H9 (cell line): ENCODE measurements at regions not wholly inside any gene's neighbourhood (a gene's known extent, or its start where the extent isn't known, plus 50 kb on each side); places are given as distances from the start of the nearest gene placed in this dataset.

ENCODE experiments used
- DNase-seq: peaks from one replicate; pipeline ENCODE4 v3.0.0-alpha.2; 2017
- H2AFZ ChIP-seq: one replicate; pipeline ENCODE4 v1.6.1; 2013; ENCODE audit warnings: mild to moderate bottlenecking, low read length, control low read depth, moderate library complexity
- H2AK5ac ChIP-seq: 2 replicates; pipeline ENCODE4 v1.6.1; 2013; ENCODE audit warnings: low read length, control low read depth, mixed read lengths; ENCODE audit not compliant: insufficient read length
- H2BK120ac ChIP-seq: one replicate; pipeline ENCODE4 v1.6.1; 2013; ENCODE audit warnings: low read depth, mild to moderate bottlenecking, low read length, control low read depth, inconsistent platforms; ENCODE audit not compliant: poor library complexity, severe bottlenecking
- H2BK12ac ChIP-seq: 2 replicates; pipeline ENCODE4 v1.6.1; 2013; ENCODE audit warnings: low read length, control low read depth, mixed read lengths, low read depth; ENCODE audit not compliant: insufficient read length
- H2BK15ac ChIP-seq: 2 replicates; pipeline ENCODE4 v1.6.1; 2013; ENCODE audit warnings: low read depth, low read length, control low read depth
- H2BK20ac ChIP-seq: one replicate; pipeline ENCODE4 v1.6.1; 2013; ENCODE audit warnings: low read depth, mild to moderate bottlenecking, low read length, control low read depth, inconsistent platforms; ENCODE audit not compliant: poor library complexity, severe bottlenecking
- H2BK5ac ChIP-seq: 2 replicates; pipeline ENCODE4 v1.6.1; 2013; ENCODE audit warnings: low read length, control low read depth, mixed read lengths; ENCODE audit not compliant: insufficient read length
- H3K14ac ChIP-seq: 2 replicates; pipeline ENCODE4 v1.6.1; 2013; ENCODE audit warnings: low read length, control low read depth; ENCODE audit not compliant: insufficient read depth
- H3K18ac ChIP-seq: 2 replicates; pipeline ENCODE4 v1.6.1; 2013; ENCODE audit warnings: low read depth, mild to moderate bottlenecking, mixed read lengths, low read length, control low read depth; ENCODE audit not compliant: insufficient read length
- H3K23ac ChIP-seq: 2 replicates; pipeline ENCODE4 v1.6.1; 2013; ENCODE audit warnings: low read length, control low read depth, mixed read lengths, low read depth; ENCODE audit not compliant: insufficient read length
- H3K23me2 ChIP-seq: 2 replicates; pipeline ENCODE4 v1.6.1; 2013; ENCODE audit warnings: low read depth, mild to moderate bottlenecking, mixed read lengths, low read length, control low read depth; ENCODE audit not compliant: insufficient read length, poor library complexity, severe bottlenecking
- H3K27ac ChIP-seq: 2 replicates; pipeline ENCODE4 v1.5.1; 2013; ENCODE audit warnings: low read length, control low read depth, mixed read lengths, low read depth; ENCODE audit not compliant: insufficient read length
- H3K27me3 ChIP-seq: 2 replicates; pipeline ENCODE4 v1.6.1; 2013; ENCODE audit warnings: low read length, control low read depth, inconsistent platforms; ENCODE audit not compliant: insufficient read depth
- H3K4ac ChIP-seq: 2 replicates; pipeline ENCODE4 v1.6.1; 2013; ENCODE audit warnings: low read depth, mild to moderate bottlenecking, control low read depth, inconsistent platforms, low read length, moderate library complexity
- H3K4me1 ChIP-seq: 2 replicates; pipeline ENCODE4 v1.6.1; 2013; ENCODE audit warnings: low read length, control low read depth, inconsistent platforms; ENCODE audit not compliant: insufficient read depth
- H3K4me2 ChIP-seq: 2 replicates; pipeline ENCODE4 v1.6.1; 2013; ENCODE audit warnings: low read length, control low read depth, mixed read lengths; ENCODE audit not compliant: insufficient read length, insufficient read depth
- H3K56ac ChIP-seq: 2 replicates; pipeline ENCODE4 v1.6.1; 2013; ENCODE audit warnings: low read depth, mild to moderate bottlenecking, mixed read lengths, low read length, control low read depth; ENCODE audit not compliant: insufficient read length
- H3K79me1 ChIP-seq: 2 replicates; pipeline ENCODE4 v1.6.1; 2013; ENCODE audit warnings: low read depth, mild to moderate bottlenecking, moderate library complexity, low read length, control low read depth, inconsistent platforms; ENCODE audit not compliant: insufficient read depth, poor library complexity, severe bottlenecking
- H3K79me2 ChIP-seq: 2 replicates; pipeline ENCODE4 v1.6.1; 2013; ENCODE audit warnings: low read length, control low read depth, inconsistent platforms; ENCODE audit not compliant: insufficient read depth
- H3K9ac ChIP-seq: 2 replicates; pipeline ENCODE4 v1.6.1; 2013; ENCODE audit warnings: low read length, control low read depth, mixed read lengths; ENCODE audit not compliant: insufficient read length; ENCODE audit errors: extremely low read depth
- H3K9me3 ChIP-seq: one replicate; pipeline ENCODE4 v1.6.1; 2013; ENCODE audit warnings: low read depth, low read length, inconsistent platforms; ENCODE audit not compliant: control insufficient read depth
- H3T11ph ChIP-seq: one replicate; pipeline ENCODE4 v1.6.1; 2013; ENCODE audit warnings: mild to moderate bottlenecking, low read length, control low read depth, inconsistent platforms
- H4K20me1 ChIP-seq: one replicate; pipeline ENCODE4 v1.6.1; 2013; ENCODE audit not compliant: control insufficient read depth, insufficient read length, insufficient read depth
- H4K5ac ChIP-seq: 2 replicates; pipeline ENCODE4 v1.6.1; 2013; ENCODE audit warnings: low read depth, mild to moderate bottlenecking, mixed read lengths, low read length, control low read depth; ENCODE audit not compliant: insufficient read length
- H4K8ac ChIP-seq: replicated peaks from 2 replicates; pipeline ENCODE4 v1.6.1; 2013; ENCODE audit warnings: low read length, control low read depth, mixed read lengths, low read depth; ENCODE audit not compliant: insufficient read length
- H4K91ac ChIP-seq: 2 replicates; pipeline ENCODE4 v1.6.1; 2013; ENCODE audit warnings: low read depth, mild to moderate bottlenecking, moderate library complexity, mixed read lengths, low read length, control low read depth; ENCODE audit not compliant: insufficient read length
- H3K27ac Mint-ChIP-seq, 3 experiments: 2 replicates in 2 of 3; 3 replicates in 1 of 3; pipeline ENCODE4 v1.8.0; 2020 to 2021; ENCODE audit warnings: mixed read lengths in 3 of 3, mild to moderate bottlenecking in 1 of 3, moderate library complexity in 1 of 3
- H3K27me3 Mint-ChIP-seq: 2 replicates; pipeline ENCODE4 v1.8.0; 2021; ENCODE audit warnings: low read depth, mild to moderate bottlenecking, moderate library complexity, mixed read lengths
- H3K36me3 Mint-ChIP-seq, 3 experiments: 2 replicates in 2 of 3; 3 replicates in 1 of 3; pipeline ENCODE4 v1.8.0; 2020 to 2021; ENCODE audit warnings: low read depth in 3 of 3, mixed read lengths in 3 of 3; ENCODE audit not compliant: insufficient read depth in 1 of 3
- H3K4me1 Mint-ChIP-seq, 2 experiments: 2 replicates each; pipeline ENCODE4 v1.8.0; 2020; ENCODE audit warnings: mixed read lengths in 2 of 2
- H3K4me3 Mint-ChIP-seq, 2 experiments: 2 replicates in 1 of 2; 3 replicates in 1 of 2; pipeline ENCODE4 v1.8.0; 2020 to 2021; ENCODE audit warnings: mild to moderate bottlenecking in 2 of 2, mixed read lengths in 2 of 2, moderate library complexity in 1 of 2
- H3K9me3 Mint-ChIP-seq, 2 experiments: 2 replicates in 1 of 2; 3 replicates in 1 of 2; pipeline ENCODE4 v1.8.0; 2020; ENCODE audit warnings: mild to moderate bottlenecking in 2 of 2, mixed read lengths in 2 of 2, moderate library complexity in 1 of 2
- WGBS: extraction: QIAGEN DNeasy Blood & Tissue Kit; methylation state at CpG from one replicate; pipeline ENCODE4 v1.1.7; 2013; ENCODE audit warnings: missing lambda C conversion rate, low lambda C conversion rate, mixed read lengths; ENCODE audit not compliant: insufficient read length; ENCODE audit errors: extremely low coverage; 5-methylcytosine and 5-hydroxymethylcytosine counted together
- TF ChIP-seq, protein P1 (sequence below): fragments of 200-600 bp; sonication (generic); conservative IDR thresholded peaks from 3 replicates; pipeline ENCODE4 v1.8.0; 2021; ENCODE audit warnings: antibody characterized with exemption, mild to moderate bottlenecking

DNA sequence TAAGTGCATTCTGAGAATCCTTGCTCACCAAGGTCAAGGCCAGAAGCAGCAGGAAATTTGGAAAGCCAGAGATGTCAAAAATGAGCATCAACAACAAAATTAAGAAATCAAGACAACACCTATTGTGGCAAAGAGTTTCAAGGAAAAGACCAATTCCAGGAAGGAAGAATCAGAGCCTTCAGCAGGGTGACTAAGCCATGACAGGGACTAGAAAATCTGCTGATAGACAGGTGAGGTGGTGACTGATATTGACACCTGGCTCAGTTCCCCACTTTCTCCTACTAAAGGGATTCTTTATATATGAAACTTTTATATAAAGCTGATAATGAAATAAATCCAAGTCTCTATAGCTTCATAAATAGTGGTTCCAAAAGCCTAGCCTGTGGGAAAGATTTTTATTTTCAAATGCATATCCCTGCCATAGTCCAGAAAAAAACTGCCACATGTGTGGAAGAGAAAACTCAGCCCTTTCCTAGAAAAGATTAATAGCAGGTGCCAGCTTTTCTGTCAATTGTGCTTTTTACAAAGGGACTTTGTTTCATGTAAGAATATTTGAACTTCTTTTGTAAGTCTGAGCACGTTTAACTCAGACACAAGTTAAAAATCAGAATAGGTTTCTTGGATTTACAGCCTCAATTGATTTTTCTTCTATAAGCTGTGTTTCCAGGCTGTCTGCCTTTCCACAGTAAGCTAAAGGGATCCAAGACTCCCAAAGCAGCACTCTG, 81.1 kb upstream of the GRAMD2B start:
- H3K27ac ChIP-seq, result no peak overlapping the region
- no peaks in the 10 kb centered on the region for H3K23me2 ChIP-seq
- no peak overlapping the region for H3K23ac ChIP-seq
- no peak overlapping the region for H3K4ac ChIP-seq
- no peak overlapping the region for H3T11ph ChIP-seq
- H4K20me1 ChIP-seq, result no peaks in the 10 kb centered on the region
- H3K4me1 Mint-ChIP-seq, result peaks cover 0 to 5% of the 10 kb centered on the region in 2 experiments; a peak in 2 of 4 replicates
- no peak overlapping the region for H3K4me3 Mint-ChIP-seq
- no peak overlapping the region for H4K5ac ChIP-seq
- H3K36me3 Mint-ChIP-seq, result no peaks in the 10 kb centered on the region
- no peak for DNase-seq
- H3K14ac ChIP-seq, result no peak overlapping the region
- H3K9ac ChIP-seq, result no peak overlapping the region
- H3K9me3 Mint-ChIP-seq, result no peaks in the 10 kb centered on the region
- H2BK5ac ChIP-seq, result no peak overlapping the region
- H3K27ac Mint-ChIP-seq, result no peak overlapping the region
- no peaks in the 10 kb centered on the region for H3K27me3 Mint-ChIP-seq
- no peaks in the 10 kb centered on the region for H3K27me3 ChIP-seq
- no peak overlapping the region for H2BK15ac ChIP-seq
- WGBS, result no CpG with 5 or more reads among the region's 1 CpG
- H3K9me3 ChIP-seq, result no peaks in the 10 kb centered on the region
- H3K18ac ChIP-seq, result no peak overlapping the region
- no peak overlapping the region for H2AK5ac ChIP-seq
- H2AFZ ChIP-seq, result no peak overlapping the region
- no peak overlapping the region for H2BK120ac ChIP-seq
- H4K8ac ChIP-seq, result no peak overlapping the region
- H2BK12ac ChIP-seq, result no peak overlapping the region
- no peak overlapping the region for H3K4me2 ChIP-seq
- no peaks in the 10 kb centered on the region for H3K79me1 ChIP-seq
- H2BK20ac ChIP-seq, result no peak overlapping the region
- no peaks in the 10 kb centered on the region for H3K4me1 ChIP-seq
- no peak overlapping the region for H4K91ac ChIP-seq
- no peaks in the 10 kb centered on the region for H3K79me2 ChIP-seq
- H3K56ac ChIP-seq, result no peak overlapping the region
- TF ChIP-seq, protein P1, sequence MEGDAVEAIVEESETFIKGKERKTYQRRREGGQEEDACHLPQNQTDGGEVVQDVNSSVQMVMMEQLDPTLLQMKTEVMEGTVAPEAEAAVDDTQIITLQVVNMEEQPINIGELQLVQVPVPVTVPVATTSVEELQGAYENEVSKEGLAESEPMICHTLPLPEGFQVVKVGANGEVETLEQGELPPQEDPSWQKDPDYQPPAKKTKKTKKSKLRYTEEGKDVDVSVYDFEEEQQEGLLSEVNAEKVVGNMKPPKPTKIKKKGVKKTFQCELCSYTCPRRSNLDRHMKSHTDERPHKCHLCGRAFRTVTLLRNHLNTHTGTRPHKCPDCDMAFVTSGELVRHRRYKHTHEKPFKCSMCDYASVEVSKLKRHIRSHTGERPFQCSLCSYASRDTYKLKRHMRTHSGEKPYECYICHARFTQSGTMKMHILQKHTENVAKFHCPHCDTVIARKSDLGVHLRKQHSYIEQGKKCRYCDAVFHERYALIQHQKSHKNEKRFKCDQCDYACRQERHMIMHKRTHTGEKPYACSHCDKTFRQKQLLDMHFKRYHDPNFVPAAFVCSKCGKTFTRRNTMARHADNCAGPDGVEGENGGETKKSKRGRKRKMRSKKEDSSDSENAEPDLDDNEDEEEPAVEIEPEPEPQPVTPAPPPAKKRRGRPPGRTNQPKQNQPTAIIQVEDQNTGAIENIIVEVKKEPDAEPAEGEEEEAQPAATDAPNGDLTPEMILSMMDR, result no peak
